OCI-LY1 (cell line): ENCODE measurements at regions not wholly inside any gene's neighbourhood (a gene's known extent, or its start where the extent isn't known, plus 50 kb on each side); places are given as distances from the start of the nearest gene placed in this dataset.

Source experiments
- EZH2 ChIP-seq: fragments of 200-600 bp; sonication (generic), shearing (Covaris generic); IDR thresholded peaks from 2 replicates; pipeline ENCODE4 v1.8.0; 2017; ENCODE audit warnings: borderline replicate concordance, mixed run types, mild to moderate bottlenecking, antibody characterized with exemption, low read length, moderate library complexity, mixed read lengths
- TF ChIP-seq, protein P1 (sequence below): fragments of 200-600 bp; sonication (generic), shearing (Covaris generic); IDR thresholded peaks from 2 replicates; pipeline ENCODE4 v1.5.1; 2017; ENCODE audit warnings: mild to moderate bottlenecking, antibody characterized with exemption, low read length, moderate library complexity, mixed read lengths

DNA sequence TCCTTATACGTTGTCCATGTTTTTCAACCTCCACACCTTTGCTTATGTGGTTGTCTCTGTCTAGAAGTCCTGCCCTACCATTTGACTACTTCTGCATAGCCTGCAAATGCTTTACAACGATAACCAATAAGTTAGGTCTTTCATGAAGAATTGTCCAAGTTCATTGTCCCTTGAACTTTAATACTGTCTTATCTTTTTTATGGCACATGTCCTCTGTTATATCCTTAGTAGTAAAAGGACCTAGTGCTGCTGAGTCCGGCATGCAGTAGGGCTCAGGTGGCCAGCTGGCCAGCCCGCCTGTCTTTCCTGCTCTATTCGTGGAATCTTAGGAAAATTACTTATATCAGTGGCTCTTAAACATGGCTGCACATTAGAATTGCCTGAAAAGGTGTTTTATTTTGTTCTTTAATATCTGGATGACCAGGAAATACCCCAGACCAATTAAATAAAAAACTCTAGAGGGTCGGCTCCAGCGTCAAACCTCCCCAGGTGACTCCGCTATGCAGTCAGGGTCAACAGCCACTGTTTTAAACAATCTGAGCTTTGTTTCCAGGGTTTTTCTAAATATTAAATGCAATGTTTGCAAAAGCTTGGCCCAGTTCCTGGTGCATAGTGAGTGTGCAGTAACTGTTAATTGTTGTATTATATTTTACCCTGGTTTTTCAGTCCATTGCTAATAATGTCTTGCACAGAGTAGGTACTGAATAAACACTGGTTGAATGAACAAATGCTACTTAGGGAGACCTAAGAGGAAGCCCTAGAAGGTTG lies 64.6 kb upstream of the SESN3 start:
- TF ChIP-seq, protein P1, sequence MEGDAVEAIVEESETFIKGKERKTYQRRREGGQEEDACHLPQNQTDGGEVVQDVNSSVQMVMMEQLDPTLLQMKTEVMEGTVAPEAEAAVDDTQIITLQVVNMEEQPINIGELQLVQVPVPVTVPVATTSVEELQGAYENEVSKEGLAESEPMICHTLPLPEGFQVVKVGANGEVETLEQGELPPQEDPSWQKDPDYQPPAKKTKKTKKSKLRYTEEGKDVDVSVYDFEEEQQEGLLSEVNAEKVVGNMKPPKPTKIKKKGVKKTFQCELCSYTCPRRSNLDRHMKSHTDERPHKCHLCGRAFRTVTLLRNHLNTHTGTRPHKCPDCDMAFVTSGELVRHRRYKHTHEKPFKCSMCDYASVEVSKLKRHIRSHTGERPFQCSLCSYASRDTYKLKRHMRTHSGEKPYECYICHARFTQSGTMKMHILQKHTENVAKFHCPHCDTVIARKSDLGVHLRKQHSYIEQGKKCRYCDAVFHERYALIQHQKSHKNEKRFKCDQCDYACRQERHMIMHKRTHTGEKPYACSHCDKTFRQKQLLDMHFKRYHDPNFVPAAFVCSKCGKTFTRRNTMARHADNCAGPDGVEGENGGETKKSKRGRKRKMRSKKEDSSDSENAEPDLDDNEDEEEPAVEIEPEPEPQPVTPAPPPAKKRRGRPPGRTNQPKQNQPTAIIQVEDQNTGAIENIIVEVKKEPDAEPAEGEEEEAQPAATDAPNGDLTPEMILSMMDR: no peak
- TF ChIP-seq EZH2: no peak
